NCI-H1436 treated with DMSO at 0.1 percent for 48 hours (cell line): ENCODE measurements at regions not wholly inside any gene's neighbourhood (a gene's known extent, or its start where the extent isn't known, plus 50 kb on each side); places are given as distances from the start of the nearest gene placed in this dataset.

ENCODE experiments used
- DNase-seq: peaks from one replicate; lab custom pipeline; 2025; lab: John Stamatoyannopoulos, UW

GRCh38 chr2:107760620-107761364, 65.9 kb upstream of the RGPD4 start:
- no peak for DNase-seq

- DNase-seq, result no peak
Measured at GRCh38 chr2:107772353-107772752, 54.3 kb upstream of the RGPD4 start.

- no peak for DNase-seq
Measured at GRCh38 chr2:107775211-107775610, 51.5 kb upstream of the RGPD4 start.

GRCh38 chr2:107775791-107776190, 50.9 kb upstream of the RGPD4 start:
- no peak for DNase-seq

- peak; percentile 5 for DNase-seq
Measured at GRCh38 chr2:107776362-107776761, 50.3 kb upstream of the RGPD4 start.
